Esophagus squamous epithelium (tissue), 5 donors: ENCODE measurements at regions not wholly inside any gene's neighbourhood (a gene's known extent, or its start where the extent isn't known, plus 50 kb on each side); places are given as distances from the start of the nearest gene placed in this dataset.
"Not testable (repeated sequence)": the region's sequence is repeated elsewhere in the genome, so short reads cannot be mapped to it uniquely, and the experiment has no call there.

ENCODE experiments used
- DNase-seq: peaks from one replicate; lab custom pipeline; 2025; lab: John Stamatoyannopoulos, UW
- H3K27ac ChIP-seq, 4 donors: fragments of 200-600 bp; sonication (generic); one replicate each; pipeline ENCODE4 v1.5.1; 2016 to 2019; ENCODE audit warnings: mild to moderate bottlenecking in 1 of 4
- H3K27me3 ChIP-seq, 4 donors: fragments of 200-600 bp; sonication (generic); 1 replicate in 3 of 4; 2 replicates in 1 of 4; pipeline versions ENCODE4 v1.5.1 to v1.6.0; 2017 to 2021; ENCODE audit warnings: antibody characterized with exemption in 1 of 4
- H3K36me3 ChIP-seq, 3 donors: fragments of 200-600 bp; sonication (generic); one replicate each; pipeline ENCODE4 v1.5.1; 2016 to 2019
- H3K4me1 ChIP-seq, 3 donors: fragments of 200-600 bp; sonication (generic); one replicate each; pipeline ENCODE4 v1.5.1; 2017 to 2019
- H3K4me3 ChIP-seq, 4 donors: fragments of 200-600 bp; sonication (generic); 1 replicate in 3 of 4; 2 replicates in 1 of 4; pipeline ENCODE4 v1.5.1; 2016 to 2019; ENCODE audit warnings: mild to moderate bottlenecking in 2 of 4, moderate library complexity in 1 of 4
- H3K9me3 ChIP-seq, 3 donors: fragments of 200-600 bp; sonication (generic); one replicate each; pipeline ENCODE4 v1.5.1; 2016 to 2019
- CTCF ChIP-seq, 6 experiments: fragments of 450-650 bp in 4 of 6; fragments of 200-600 bp in 2 of 6; sonication (generic) in 2 of 6; IDR thresholded peaks; one replicate each; pipeline ENCODE4 v1.5.1; 2016 to 2019; ENCODE audit warnings: antibody characterized with exemption in 6 of 6, mild to moderate bottlenecking in 4 of 6, moderate library complexity in 4 of 6
- POLR2A ChIP-seq, 4 donors: fragments of 450-650 bp; IDR thresholded peaks; one replicate each; pipeline ENCODE4 v1.6.1; 2017; ENCODE audit warnings: antibody characterized with exemption in 4 of 4, mild to moderate bottlenecking in 4 of 4, moderate library complexity in 3 of 4
- WGBS, 2 donors: methylation state at CpG; one replicate each; pipeline ENCODE4 v1.1.5; 2018; 5-methylcytosine and 5-hydroxymethylcytosine counted together
- intact Hi-C: fragments of 100-400 bp; cut with DNase I; formaldehyde crosslinking; loops from one replicate; pipeline ENCODE4 v1.15.0; 2022
- donor health status: DM: yes; HTN: yes; CAD: no.

DNA sequence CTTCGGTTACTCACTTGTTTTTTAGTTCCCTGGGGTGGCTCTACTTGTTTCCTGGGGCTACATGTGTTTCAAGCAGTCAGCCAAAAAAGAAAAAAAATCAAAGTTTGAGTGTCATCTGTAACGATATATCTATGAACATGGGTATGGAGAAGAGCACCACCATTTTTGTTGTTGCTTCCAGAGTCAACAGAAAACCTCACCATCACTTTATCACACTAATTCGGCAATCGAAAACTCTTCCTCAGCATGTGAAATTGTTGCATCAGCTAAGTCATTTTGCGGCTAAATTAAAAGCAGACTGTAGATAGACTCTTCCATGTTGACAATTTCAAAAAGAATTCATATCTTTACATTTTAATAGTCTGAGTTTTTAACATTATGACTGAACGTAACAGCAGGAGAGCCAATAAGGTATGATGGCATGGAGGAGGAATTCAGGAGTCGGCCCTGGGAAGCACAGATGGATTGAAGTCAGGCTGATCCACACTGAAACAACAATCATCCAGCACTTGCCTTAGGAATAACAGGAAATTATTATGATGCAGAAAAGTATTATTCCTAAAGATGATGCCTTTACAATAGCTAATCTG, 455.7 kb upstream of the KLF6 start:
- peak overlapping the region in 3 of 4 donors; percentile 76 to 89 (median 86) for H3K27ac ChIP-seq
- peaks cover 0 to 4% (median 0%) of the 10 kb centered on the region in 3 donors for H3K9me3 ChIP-seq
- 77 to 81% methylated on average over 7 of the region's 7 CpGs for WGBS, 2 donors
- H3K36me3 ChIP-seq, result no peaks in the 10 kb centered on the region
- DNase-seq, result no peak
- no peaks in the 10 kb centered on the region for H3K27me3 ChIP-seq
- H3K4me3 ChIP-seq, result peak overlapping the region in 1 of 4 donors; percentile 56
- intact Hi-C loops, result no loop called here
- peaks cover 0 to 36% (median 11%) of the 10 kb centered on the region in 3 donors for H3K4me1 ChIP-seq
- no peak for TF ChIP-seq POLR2A (IDR thresholded peaks at IDR 0.05)
- TF ChIP-seq CTCF (IDR thresholded peaks at IDR 0.05), result no peak

- H3K4me1 ChIP-seq, result peaks cover 0 to 34% (median 11%) of the 10 kb centered on the region in 3 donors
- H3K27ac ChIP-seq, result no peak overlapping the region
- 88 to 93% methylated on average over 3 of the region's 3 CpGs for WGBS, 2 donors
- intact Hi-C loops, result no loop called here
- peaks cover 0 to 4% (median 0%) of the 10 kb centered on the region in 3 donors for H3K9me3 ChIP-seq
- no peaks in the 10 kb centered on the region for H3K27me3 ChIP-seq
- no peak for DNase-seq
- H3K36me3 ChIP-seq, result no peaks in the 10 kb centered on the region
- H3K4me3 ChIP-seq, result no peak overlapping the region
- no peak for TF ChIP-seq POLR2A (IDR thresholded peaks at IDR 0.05)
- no peak for TF ChIP-seq CTCF (IDR thresholded peaks at IDR 0.05)
These were observed 454.2 kb upstream of the KLF6 start for GRCh38 chr10:4239186-4239585.

GRCh38 chr10:4236905-4237304, 451.9 kb upstream of the KLF6 start:
- H3K9me3 ChIP-seq, intact Hi-C loops, DNase-seq, H3K4me3 ChIP-seq, H3K27me3 ChIP-seq, H3K36me3 ChIP-seq, H3K27ac ChIP-seq: not testable (repeated sequence)
- WGBS, 2 donors, result 93 to 96% methylated on average over 2 of the region's 2 CpGs
- H3K4me1 ChIP-seq, result peaks cover 0 to 11% (median under 1%) of the 10 kb centered on the region in 3 donors

- no peaks in the 10 kb centered on the region for H3K27me3 ChIP-seq
- intact Hi-C loops, result no loop called here
- DNase-seq, result no peak
- H3K9me3 ChIP-seq, result peaks cover 0 to 4% (median 0%) of the 10 kb centered on the region in 3 donors
- H3K27ac ChIP-seq, result no peak overlapping the region
- no peaks in the 10 kb centered on the region for H3K4me1 ChIP-seq
- TF ChIP-seq CTCF (IDR thresholded peaks at IDR 0.05), result peak in 1 of 6 experiments; percentile 14
- TF ChIP-seq POLR2A (IDR thresholded peaks at IDR 0.05), result no peak
- WGBS, 2 donors, result 82 to 87% methylated on average over 8 of the region's 8 CpGs
- H3K4me3 ChIP-seq, result no peak overlapping the region
- no peaks in the 10 kb centered on the region for H3K36me3 ChIP-seq
These were observed 449.7 kb upstream of the KLF6 start for GRCh38 chr10:4234661-4235060.

DNA sequence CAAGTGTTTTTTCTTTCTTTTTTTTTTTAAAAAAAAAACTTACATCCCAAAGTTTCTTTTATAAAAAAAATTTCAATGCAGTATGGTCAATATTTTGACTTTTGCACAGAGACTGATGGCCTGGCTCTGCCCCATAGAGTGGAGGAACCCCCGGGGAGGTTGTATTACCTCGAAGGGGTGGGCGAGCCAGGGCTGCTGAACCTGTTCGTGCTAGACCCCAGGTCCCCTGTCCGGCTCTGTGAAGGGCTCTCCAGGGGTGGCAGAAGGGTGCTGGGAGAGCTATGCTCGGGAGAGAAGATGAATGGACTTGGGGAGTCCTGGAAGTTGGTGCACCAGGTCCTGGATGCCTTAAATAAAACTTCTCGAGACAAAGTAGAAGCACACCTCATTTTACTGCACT, 446.4 kb upstream of the KLF6 start:
- whole genome bisulfite sequencing, 2 donors, result 91 to 95% methylated on average over 7 of the region's 7 CpGs
- Histone ChIP-seq H3K4me1 (no peaks in the 10 kb centered on the region), H3K27ac (no peak overlapping the region), H3K36me3 (no peaks in the 10 kb centered on the region), H3K9me3 (no peaks in the 10 kb centered on the region), H3K27me3 (no peaks in the 10 kb centered on the region), H3K4me3 (no peak overlapping the region)
- TF ChIP-seq POLR2A (IDR thresholded peaks at IDR 0.05) (no peak), CTCF (IDR thresholded peaks at IDR 0.05) (no peak)
- intact Hi-C loops, result no loop called here
- DNase-seq, result no peak
